Osteoblast (primary cell): ENCODE measurements at regions not wholly inside any gene's neighbourhood (a gene's known extent, or its start where the extent isn't known, plus 50 kb on each side); places are given as distances from the start of the nearest gene placed in this dataset.

ENCODE experiments used
- DNase-seq: peaks from one replicate; pipeline ENCODE4 v3.0.0; 2011; ENCODE audit warnings: low spot score, mixed read lengths; ENCODE audit not compliant: insufficient read length; ENCODE audit errors: missing footprints
- H2AFZ ChIP-seq: 2 replicates; pipeline ENCODE4 v1.6.0; 2011; ENCODE audit warnings: mild to moderate bottlenecking, low read length
- H3K27ac ChIP-seq: 2 replicates; pipeline ENCODE4 v1.5.1; 2011; ENCODE audit warnings: mild to moderate bottlenecking, low read depth, low read length, moderate library complexity
- H3K27me3 ChIP-seq: 2 replicates; pipeline ENCODE4 v1.6.0; 2012; ENCODE audit warnings: mild to moderate bottlenecking, control low read depth, inconsistent platforms, low read length, moderate library complexity; ENCODE audit not compliant: insufficient read depth
- H3K36me3 ChIP-seq: 2 replicates; pipeline ENCODE4 v1.5.1; 2011; ENCODE audit warnings: mild to moderate bottlenecking, low read length, control low read depth, moderate library complexity; ENCODE audit not compliant: insufficient read depth
- H3K4me1 ChIP-seq: 2 replicates; pipeline ENCODE4 v1.5.1; 2011; ENCODE audit warnings: mild to moderate bottlenecking, low read length, control low read depth, moderate library complexity; ENCODE audit not compliant: insufficient read depth
- H3K4me2 ChIP-seq: 2 replicates; pipeline ENCODE4 v1.6.0; 2011; ENCODE audit warnings: mild to moderate bottlenecking, low read length; ENCODE audit not compliant: insufficient read depth
- H3K4me3 ChIP-seq: fragments of 200-600 bp; sonication (generic); 3 replicates; pipeline ENCODE4 v1.5.1; 2012; ENCODE audit warnings: mild to moderate bottlenecking, low read length, inconsistent platforms; ENCODE audit not compliant: insufficient read depth
- H3K79me2 ChIP-seq: 2 replicates; pipeline ENCODE4 v1.6.0; 2012; ENCODE audit warnings: mild to moderate bottlenecking, low read length, control low read depth, inconsistent platforms; ENCODE audit not compliant: insufficient read depth
- H3K9me3 ChIP-seq: 2 replicates; pipeline ENCODE4 v1.5.1; 2011; ENCODE audit warnings: low read depth, low read length, control low read depth
- H4K20me1 ChIP-seq: 2 replicates; pipeline ENCODE4 v1.6.0; 2012; ENCODE audit warnings: mild to moderate bottlenecking, low read length, control low read depth; ENCODE audit not compliant: insufficient read depth
- CTCF ChIP-seq: IDR thresholded peaks from 2 replicates; pipeline ENCODE4 v1.5.1; 2011; ENCODE audit warnings: mild to moderate bottlenecking, low read depth, low read length, moderate library complexity; ENCODE audit errors: extremely low read depth

GRCh38 chr4:154939851-154940250 lies 158.8 kb downstream of the RBM46 start:
- Histone ChIP-seq H3K36me3 (no peaks in the 10 kb centered on the region), H3K27ac (no peak overlapping the region)
- TF ChIP-seq CTCF, result no peak

GRCh38 chr4:154942176-154942575 lies 161.1 kb downstream of the RBM46 start:
- Histone ChIP-seq H3K9me3 (no peaks in the 10 kb centered on the region), H3K27me3 (no peaks in the 10 kb centered on the region), H3K27ac (no peak overlapping the region), H3K36me3 (no peaks in the 10 kb centered on the region), H4K20me1 (no peaks in the 10 kb centered on the region), H3K4me2 (no peak overlapping the region), H3K4me3 (no peak overlapping the region), H3K4me1 (no peaks in the 10 kb centered on the region), H3K79me2 (no peaks in the 10 kb centered on the region), H2AFZ (no peak overlapping the region)
- no peak for DNase-seq
- no peak for TF ChIP-seq CTCF

More at GRCh38 chr4:154939851-154940250, 158.8 kb downstream of the RBM46 start:
- DNase-seq, result no peak
- no peaks in the 10 kb centered on the region for H4K20me1 ChIP-seq
- H2AFZ ChIP-seq, result no peak overlapping the region
- H3K4me3 ChIP-seq, result no peak overlapping the region
- H3K4me2 ChIP-seq, result no peak overlapping the region
- no peaks in the 10 kb centered on the region for H3K9me3 ChIP-seq
- no peaks in the 10 kb centered on the region for H3K4me1 ChIP-seq
- no peaks in the 10 kb centered on the region for H3K27me3 ChIP-seq
- H3K79me2 ChIP-seq, result no peaks in the 10 kb centered on the region

GRCh38 chr4:154944996-154945395 lies 163.9 kb downstream of the RBM46 start:
- no peaks in the 10 kb centered on the region for H3K36me3 ChIP-seq
- no peaks in the 10 kb centered on the region for H3K9me3 ChIP-seq
- H3K4me1 ChIP-seq, result no peaks in the 10 kb centered on the region
- no peak overlapping the region for H3K4me3 ChIP-seq
- H3K27me3 ChIP-seq, result no peaks in the 10 kb centered on the region
- H4K20me1 ChIP-seq, result no peaks in the 10 kb centered on the region
- no peaks in the 10 kb centered on the region for H3K79me2 ChIP-seq
- DNase-seq, result no peak
- H2AFZ ChIP-seq, result no peak overlapping the region
- TF ChIP-seq CTCF, result no peak
- H3K27ac ChIP-seq, result no peak overlapping the region
- H3K4me2 ChIP-seq, result no peak overlapping the region

GRCh38 chr4:154946113-154946512 lies 165.0 kb downstream of the RBM46 start:
- H3K36me3 ChIP-seq, result no peaks in the 10 kb centered on the region
- no peaks in the 10 kb centered on the region for H3K9me3 ChIP-seq
- H2AFZ ChIP-seq, result no peak overlapping the region
- DNase-seq, result no peak
- H3K4me3 ChIP-seq, result no peak overlapping the region
- H3K4me2 ChIP-seq, result no peak overlapping the region
- H3K27me3 ChIP-seq, result no peaks in the 10 kb centered on the region
- no peak for TF ChIP-seq CTCF
- H3K79me2 ChIP-seq, result no peaks in the 10 kb centered on the region
- no peak overlapping the region for H3K27ac ChIP-seq
- no peaks in the 10 kb centered on the region for H3K4me1 ChIP-seq
- H4K20me1 ChIP-seq, result no peaks in the 10 kb centered on the region
